GM12873 (cell line): ENCODE measurements at regions not wholly inside any gene's neighbourhood (a gene's known extent, or its start where the extent isn't known, plus 50 kb on each side); places are given as distances from the start of the nearest gene placed in this dataset.

Experiments used
- CTCF ChIP-seq: IDR thresholded peaks from 2 replicates; pipeline ENCODE4 v1.5.1; 2012; ENCODE audit warnings: low read depth, mild to moderate bottlenecking, moderate library complexity, low read length, control low read depth; ENCODE audit not compliant: insufficient read depth; ENCODE audit errors: missing control alignments

- TF ChIP-seq CTCF = no peak
These were observed 397.5 kb upstream of the NOVA1 start for GRCh38 chr14:26995301-26995700.

- TF ChIP-seq CTCF = no peak
These were observed 398.4 kb upstream of the NOVA1 start for GRCh38 chr14:26996246-26996645.

- TF ChIP-seq CTCF = no peak
These were observed 404.3 kb upstream of the NOVA1 start for GRCh38 chr14:27002179-27002578.

- TF ChIP-seq CTCF = no peak
These were observed 408.7 kb upstream of the NOVA1 start for GRCh38 chr14:27006570-27006969.

GRCh38 chr14:27008187-27008586 lies 410.4 kb upstream of the NOVA1 start:
- no peak for TF ChIP-seq CTCF

- TF ChIP-seq CTCF = no peak
These were observed 414.8 kb upstream of the NOVA1 start for GRCh38 chr14:27012641-27013040.

- TF ChIP-seq CTCF = no peak
These were observed 415.8 kb upstream of the NOVA1 start for GRCh38 chr14:27013678-27014077.

GRCh38 chr14:27015065-27015464 lies 417.2 kb upstream of the NOVA1 start:
- TF ChIP-seq CTCF = no peak
